ENCODE measurements at regions not wholly inside any gene's neighbourhood (a gene's known extent, or its start where the extent isn't known, plus 50 kb on each side); places are given as distances from the start of the nearest gene placed in this dataset.
"Not testable (repeated sequence)": the region's sequence is repeated elsewhere in the genome, so short reads cannot be mapped to it uniquely, and the experiment has no call there.

DNA sequence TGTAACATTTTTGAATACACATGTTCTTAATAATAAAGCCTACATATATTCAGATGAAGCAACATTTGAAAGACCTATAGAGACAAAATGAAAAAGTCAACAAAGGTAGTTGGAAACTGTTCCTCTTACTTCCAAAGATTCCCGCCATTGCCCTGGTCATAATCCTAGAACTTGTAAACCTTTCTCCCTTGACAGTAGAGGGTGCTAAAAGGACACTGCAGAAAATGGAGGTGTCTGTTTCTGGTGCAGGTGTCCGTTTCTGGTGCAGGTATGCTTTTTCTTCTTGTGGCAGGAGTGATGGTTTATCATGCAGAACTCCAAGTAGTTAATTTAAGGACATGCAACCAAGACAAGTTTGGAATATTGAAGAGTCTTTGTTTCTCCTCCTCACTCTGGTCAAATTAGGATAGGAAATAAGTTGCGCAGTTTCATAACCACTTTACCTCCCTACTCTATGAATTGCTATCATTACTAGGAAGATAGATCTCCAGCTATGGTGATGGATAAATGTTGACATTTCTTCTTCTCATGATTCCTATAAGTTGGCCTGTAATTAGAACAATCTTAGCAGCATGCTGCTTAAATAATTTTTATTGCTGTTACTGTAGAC is 56.0 kb upstream of the FAM174A start:
- no peak for DNase-seq (ENCODE audit: low read depth, low spot score)

DNA sequence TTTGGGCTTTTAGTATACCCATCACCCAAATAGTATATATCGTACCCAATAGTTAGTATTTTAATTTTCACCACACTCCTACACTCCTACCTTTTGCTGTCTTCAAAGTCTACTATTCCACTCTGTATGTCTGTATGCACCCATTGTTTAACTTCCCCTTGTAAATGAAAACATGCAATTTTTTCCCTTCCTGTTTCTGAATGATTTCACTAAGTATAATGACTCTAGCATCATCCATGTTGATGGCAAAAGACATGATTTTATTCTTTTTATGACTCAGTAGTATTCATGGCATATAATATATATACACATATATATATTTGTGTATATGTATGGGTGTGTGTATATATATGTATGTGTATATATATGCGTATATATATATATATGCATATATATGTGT is 63.1 kb upstream of the FAM174A start:
- no peak for DNase-seq (ENCODE audit: low read depth, low spot score)

DNA sequence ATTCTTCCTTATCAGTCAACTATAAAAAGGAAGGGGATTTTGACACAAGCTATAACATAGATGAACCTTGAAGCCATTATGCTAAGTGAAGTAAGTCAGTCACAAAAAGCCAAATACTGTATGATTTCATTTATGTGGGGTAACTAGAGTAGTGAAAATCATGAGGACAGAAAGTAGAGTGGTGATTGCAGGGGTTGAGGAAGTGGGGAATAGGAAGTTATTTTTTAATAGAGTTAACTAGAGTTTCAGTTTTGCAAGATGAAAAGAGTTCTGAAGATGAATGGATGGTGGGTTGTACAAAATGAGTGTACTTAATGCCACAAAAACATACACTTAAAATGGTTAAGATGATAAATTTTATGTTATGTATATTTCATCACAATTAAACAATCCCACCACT is 65.4 kb upstream of the FAM174A start:
- DNase-seq (ENCODE audit: low read depth, low spot score): no peak

DNA sequence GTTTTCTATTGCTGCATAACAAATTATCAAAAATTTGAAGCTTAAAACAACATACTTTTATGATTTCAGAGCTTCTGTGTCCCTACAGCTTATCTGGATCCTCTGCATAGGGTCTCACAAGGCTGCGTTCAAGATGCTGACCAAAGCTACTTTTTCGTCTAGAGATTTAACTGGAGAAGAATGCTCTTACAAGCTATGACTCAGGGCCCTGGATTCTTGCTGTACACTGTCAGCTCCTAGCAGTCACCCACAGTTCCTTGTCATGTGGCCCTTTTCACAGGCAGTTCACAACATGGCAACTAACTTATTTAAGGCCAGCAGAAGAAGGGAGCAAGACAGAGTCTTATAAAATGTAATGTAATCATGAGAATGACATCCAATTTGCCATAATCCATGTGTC is 70.8 kb upstream of the FAM174A start:
- DNase-seq (ENCODE audit: low read depth, low spot score): no peak

DNA sequence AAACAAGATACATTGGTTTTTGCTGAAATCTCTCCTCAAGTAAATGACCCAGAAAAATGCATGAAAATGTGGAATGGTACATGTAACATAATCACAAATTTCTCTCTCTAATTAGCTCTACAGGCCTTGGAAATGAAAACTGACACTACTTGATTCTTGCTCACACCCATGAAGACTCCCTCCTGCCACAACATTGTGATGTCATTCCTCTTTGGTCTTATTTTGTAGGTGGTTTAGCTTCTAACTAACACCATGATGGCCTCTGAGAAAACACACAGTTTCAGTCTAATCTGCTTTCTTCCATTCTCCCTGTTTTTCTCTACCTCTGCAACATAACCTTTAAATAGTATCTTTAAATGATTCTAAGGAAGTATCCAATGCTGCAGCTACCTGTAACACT is 78.6 kb upstream of the FAM174A start:
- DNase-seq (ENCODE audit: low read depth, low spot score): no peak

DNA sequence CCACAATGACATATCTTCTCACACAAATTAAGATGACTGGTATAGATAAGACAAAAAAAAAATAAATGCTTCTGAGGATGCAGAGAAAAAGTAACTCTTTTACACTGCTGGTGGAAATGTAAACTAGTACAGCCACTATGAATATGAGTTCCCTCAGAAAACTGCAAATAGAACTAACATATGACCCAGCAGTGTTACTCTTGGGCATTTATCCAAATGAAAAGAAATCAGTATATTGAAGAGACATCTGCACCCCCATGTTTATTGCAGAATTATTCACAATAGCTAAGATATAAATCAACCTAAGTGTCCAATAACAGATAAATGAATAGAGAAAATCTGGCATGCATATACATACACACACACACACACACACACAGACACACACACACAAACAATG is 83.0 kb upstream of the FAM174A start:
- no peak for DNase-seq (ENCODE audit: low read depth, low spot score)

DNA sequence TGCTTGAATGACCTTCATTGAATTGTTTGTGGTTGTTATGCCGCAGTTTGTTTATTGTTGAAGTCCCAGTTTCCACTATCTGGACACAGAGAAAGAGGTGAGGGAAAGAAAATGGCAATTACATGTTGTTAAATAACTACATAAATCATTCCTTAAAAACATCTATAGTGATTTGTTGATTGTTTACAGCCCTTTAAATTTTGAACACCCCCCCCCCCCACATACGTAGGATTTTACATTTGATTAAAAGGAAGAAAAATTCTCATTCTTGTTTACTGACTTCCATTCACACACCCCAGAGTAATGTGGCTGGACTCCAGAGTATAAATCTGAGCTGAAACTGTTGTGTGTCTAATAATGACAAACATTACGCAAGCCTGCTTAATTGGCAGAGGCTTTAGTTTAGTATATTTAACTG is 87.1 kb upstream of the FAM174A start:
- no peak for DNase-seq (ENCODE audit: low read depth, low spot score)

DNA sequence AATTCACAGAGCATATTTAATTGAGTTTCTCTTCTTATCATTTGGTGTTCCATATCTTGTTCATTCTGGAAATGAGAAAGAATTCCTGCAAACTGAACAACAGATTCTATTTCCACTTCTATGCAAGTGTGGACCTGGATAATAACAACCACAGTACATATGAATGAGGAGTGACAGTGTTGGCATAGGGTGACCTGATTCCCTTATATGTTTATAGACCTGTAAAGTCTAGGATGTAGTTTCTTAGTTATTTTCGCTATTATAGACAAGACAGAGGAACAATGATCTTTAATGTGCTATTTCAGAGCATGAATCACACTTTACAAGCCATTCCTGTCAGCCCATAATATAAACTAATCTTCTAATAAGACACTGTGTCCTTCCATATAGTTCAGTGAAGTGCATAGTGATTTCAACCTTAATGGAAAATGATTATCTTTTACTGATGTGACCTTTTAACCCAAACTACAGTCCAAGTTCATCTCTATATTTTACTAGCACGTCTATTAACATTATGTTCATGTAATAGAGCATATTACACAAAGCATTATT is 88.2 kb upstream of the FAM174A start:
- DNase-seq (ENCODE audit: low read depth, low spot score): no peak

DNA sequence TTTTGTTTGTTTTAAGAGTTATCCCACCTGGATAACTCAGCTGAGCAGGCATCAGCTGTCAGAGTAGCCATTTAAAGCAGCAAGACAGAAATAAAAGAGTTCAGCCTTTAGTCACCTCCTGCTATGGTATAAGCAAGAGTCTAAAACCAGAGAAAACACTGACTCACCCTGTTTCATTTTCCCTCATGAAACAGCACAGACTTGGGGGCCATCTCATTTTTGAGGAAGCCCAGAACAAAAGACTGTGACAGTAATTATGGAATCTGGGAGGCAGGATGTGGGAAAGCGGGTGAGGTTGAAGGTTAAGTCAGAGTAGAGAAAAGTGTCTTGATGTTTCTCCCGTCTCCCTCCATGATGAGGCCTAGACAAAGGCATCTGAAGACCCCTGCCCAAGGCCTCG is 90.2 kb upstream of the FAM174A start:
- no peak for DNase-seq (ENCODE audit: low read depth, low spot score)

DNA sequence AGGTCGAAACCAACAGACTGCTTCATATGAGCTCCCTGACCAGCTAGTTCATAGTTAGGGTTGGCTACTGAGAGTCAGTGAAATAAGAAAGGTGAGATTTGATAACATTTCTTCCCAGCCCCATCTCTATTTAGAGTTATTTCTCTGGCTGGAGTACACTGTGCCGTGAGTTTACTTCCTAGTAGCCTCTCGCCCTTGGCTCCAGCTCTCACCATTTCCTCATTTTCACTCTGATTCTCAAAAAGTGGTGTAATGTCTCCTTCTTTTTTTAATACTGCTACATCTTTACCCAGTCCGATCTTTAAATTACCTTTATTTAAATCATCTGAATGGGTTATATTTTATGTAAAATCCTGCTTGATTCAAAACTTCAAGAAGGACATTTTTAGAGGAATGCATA is 100.4 kb upstream of the FAM174A start:
- DNase-seq (ENCODE audit: low read depth, low spot score): no peak

DNA sequence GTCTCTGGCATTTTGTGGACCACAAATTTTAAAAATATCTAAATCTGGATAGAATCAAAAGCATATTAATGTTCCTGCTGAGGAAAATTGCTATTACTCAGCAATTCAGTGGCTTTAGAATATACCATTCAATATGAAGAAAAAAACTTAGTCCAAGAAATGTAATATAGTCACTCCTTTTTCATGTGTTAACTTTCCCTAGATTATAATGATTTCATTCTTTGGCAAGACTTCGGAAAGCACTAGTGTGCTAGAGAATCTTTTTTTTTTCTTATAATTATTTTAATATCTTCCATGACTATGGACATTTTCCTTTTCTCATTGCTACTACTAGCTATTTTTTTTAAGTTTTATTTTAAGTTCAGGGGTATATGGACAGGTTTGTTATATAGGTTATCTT is 102.4 kb upstream of the FAM174A start:
- no peak for DNase-seq (ENCODE audit: low read depth, low spot score)

DNA sequence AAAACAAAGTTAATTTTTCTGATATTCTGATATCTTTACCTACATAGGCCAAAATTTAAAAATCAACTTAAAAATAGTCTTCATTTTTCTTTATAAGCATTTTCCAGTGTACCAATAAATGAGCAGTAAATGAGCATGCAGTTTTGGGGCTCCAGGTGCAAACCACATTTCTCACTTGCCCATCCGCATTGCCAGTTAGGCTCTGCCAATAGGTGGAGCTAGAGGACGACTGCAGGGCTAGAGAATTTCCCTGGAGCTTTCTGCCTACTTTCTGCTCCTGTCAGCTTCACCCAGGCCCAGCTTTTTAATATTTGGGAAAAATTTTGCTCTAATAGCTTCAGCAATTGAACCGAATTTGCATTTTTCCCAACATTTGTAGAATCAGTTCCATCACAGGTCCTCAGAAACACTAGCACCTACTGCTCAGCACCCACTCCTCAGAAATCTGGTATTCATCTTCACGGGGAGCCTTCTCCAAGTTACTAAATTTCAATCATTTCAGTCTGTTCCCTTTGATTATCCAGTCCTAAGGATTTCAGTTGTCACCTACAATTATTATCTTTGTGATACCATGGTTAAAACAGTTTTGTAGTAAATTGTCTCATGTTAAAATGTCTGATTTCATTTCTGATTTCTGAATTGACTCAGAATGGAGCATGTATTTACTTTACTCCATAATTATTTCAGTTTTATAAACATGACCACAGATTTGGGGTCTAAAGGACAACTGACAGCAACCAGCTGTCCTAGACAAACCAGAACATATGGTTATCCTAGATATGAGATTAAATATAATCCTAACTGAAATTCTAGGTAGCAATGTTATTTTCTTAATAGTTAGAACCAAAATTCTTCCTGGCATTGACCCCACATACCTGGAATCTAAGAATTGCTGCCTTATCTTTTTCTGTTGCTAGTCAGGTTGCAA is 104.6 kb upstream of the FAM174A start:
- DNase-seq (ENCODE audit: low read depth, low spot score): no peak

DNA sequence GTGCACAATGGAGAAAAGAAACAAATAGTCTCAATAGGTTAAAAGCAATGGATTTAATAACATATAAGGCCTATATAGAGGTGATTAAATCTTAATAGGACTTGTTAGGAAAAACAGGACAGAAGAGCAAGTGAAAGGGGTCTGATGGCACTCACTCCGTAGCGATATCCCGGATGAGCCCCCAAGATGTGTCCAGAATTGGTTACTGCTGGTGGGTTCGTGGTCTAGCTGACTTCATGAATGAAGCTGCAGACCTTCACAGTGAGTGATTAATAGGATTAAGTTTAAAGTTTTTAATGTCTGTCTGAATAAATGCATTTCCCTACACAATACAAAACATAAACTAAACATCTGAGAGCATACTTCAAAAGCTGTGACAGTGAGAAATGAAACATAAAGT is 110.4 kb upstream of the FAM174A start:
- no peak for DNase-seq (ENCODE audit: low read depth, low spot score)

DNA sequence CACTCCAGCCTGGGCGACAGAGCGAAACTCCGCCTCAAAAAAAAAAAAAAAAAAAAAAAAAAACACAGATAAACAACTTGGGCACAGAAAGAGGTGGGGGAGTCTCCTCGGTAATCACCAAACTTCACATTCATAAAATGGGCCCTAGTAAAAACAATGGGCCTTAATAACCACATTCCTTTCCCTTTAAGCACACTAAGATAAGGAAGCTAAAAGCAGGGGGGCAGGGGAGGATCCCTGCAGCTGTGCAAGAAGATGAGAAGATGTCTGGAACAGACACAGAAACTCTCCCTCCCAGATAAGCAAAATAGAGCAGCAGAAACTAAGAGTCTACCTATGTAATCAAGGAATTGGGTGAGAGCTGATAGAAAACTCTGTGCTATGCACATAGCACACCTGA is 111.2 kb upstream of the FAM174A start:
- no peak for DNase-seq (ENCODE audit: low read depth, low spot score)

DNA sequence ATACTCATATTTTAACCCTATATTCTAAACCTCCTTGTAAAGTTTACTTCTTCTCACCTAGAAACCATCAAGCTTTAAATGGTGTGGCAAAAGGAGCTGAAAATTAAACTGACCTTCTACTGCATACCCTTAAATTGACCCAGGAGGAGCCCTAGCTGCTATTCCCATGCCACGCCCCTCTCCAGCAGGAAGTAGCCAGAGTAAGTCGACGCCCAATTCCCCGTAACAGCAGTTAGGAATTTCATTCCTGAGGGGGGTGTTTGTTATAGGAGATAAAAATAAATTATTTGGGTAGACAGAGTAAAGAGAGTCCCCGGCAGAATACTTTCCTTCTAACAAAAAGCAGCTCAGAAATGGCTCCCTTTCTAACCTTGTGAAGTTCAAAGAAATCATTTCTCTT is 111.8 kb upstream of the FAM174A start:
- DNase-seq (ENCODE audit: low read depth, low spot score): no peak

DNA sequence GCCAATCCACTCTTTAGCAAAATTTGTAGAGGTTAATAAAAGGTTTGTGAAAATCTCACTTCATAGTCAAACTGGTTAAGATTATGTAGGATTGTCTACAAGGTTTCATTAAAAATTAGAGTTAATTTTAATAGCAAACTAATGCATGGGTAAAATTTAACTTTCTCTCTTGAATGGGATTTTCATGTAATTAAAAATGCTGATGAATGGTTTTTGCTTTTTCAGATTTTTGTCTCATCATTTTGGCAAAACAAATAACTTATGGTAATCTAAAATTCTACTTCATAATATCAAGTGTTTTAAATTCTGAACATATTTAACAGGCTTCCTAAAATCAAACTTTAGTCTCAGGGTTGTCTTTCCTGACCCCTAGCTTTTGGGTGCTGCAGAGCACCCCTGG is 113.8 kb upstream of the FAM174A start:
- DNase-seq (ENCODE audit: low read depth, low spot score): no peak

DNA sequence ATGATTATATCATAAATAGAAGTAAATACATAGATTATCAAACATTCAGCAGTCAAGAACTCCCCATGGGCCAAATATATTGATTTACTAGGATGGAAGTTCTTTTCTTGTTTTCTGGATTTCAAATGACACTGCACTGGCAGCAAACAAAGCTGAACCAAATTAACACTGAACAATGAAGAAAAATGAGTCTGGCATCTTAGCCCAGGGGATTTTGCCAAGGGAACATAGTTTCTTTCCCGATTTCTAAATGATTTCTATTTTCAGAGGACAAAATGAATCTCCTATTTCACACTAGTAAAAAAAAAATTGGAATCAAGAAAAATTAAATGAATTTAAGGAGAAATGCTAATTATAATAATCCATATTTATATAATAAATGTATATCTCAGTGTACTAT is 116.9 kb upstream of the FAM174A start:
- DNase-seq (ENCODE audit: low read depth, low spot score): no peak

DNA sequence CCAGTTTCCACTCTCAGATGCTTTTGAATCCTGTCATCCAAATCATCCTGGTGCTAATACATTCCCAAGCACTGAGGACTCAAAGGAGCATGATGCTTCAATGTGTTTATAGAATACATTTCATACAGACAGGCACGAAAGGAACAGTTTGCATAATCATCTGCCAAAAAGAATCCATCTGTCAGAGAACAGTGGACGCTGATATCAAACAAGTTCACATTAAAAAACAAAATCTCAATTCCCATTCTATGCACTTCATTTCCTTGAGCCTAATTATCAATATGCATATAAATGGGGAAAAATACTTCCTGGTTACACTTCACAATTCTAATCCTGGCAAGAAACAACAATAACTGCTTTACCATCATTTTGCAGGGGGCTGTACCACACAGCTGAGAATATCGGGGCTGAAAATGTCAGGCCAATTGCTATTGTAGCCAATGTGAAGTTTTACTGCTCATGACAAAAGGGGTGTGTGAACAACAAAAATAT is 125.5 kb upstream of the FAM174A start:
- DNase-seq (ENCODE audit: low read depth, low spot score): no peak

DNA sequence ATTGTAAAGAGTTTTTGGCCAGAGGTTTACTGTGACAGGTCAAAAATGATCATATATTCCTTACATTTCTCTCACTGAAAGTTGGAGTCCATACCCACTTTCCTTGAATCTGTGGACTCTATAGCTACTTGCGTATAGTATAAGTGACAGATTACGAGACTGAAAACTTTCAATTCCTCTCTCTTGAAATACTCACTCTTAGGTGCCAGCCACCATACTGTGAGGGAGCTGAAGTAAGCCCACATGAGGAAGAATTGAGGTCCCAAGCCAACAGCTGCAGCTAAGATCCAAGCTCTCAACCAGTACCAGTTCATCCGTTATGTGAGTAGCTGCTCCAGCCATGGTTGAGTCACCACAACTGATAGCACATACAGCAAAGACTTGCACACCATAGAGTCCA is 128.1 kb upstream of the FAM174A start:
- no peak for DNase-seq (ENCODE audit: low read depth, low spot score)

DNA sequence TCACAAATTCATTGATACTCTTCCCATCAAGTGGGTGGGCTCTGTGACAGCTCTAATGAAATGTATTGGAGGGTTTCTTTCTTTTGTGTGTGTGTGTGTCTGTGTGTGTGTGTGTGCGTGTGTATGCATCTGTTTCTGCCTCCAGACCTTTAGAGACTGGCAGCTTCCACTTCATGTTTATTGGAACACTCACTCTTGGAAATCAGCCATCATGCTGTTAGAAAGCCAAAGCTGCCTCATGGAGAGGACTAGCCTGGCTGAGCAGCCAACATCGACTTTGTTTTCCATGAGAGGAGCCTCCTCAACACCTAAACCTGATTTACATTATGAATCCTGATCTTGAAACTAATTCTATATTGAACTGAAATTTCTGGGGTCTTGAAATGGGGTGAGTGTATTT is 128.5 kb upstream of the FAM174A start:
- DNase-seq (ENCODE audit: low read depth, low spot score): no peak

DNA sequence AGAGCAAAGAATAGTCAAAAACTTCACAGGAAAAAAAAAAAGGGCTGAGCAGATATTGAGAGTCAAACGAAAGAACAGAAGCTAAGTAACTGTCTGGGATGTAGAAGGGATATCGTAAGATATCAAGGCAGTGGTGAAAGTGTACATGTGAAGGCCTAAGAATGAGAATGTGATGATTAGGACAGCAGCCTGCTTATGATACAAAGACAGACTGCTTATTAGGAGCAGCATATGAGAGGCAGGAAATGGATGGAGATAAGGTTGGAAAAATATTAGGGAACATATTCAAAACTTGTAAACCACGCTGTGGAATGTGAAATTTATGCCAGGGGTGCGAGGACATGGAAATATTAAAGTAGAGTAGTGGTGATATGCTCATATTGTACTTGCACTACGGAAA is 133.1 kb upstream of the FAM174A start:
- no peak for DNase-seq (ENCODE audit: low read depth, low spot score)

DNA sequence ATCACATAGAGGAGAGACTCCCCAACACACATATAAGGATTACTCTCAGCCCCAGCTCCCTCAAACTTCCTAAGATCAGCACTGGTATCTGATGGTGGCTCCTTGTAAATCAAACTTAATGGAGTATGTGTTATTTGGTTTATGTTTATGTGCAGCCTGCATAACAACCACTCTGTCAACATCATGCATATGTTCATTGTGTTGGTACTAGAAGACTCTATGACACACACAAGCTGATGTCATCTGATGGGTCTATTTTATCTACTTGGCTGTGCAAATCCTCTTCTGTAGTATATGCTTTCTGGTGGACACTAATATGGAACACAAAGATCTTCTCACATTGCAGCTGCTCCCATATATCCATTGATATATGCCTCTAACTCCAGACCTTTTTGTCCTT is 134.0 kb upstream of the FAM174A start:
- no peak for DNase-seq (ENCODE audit: low read depth, low spot score)

DNA sequence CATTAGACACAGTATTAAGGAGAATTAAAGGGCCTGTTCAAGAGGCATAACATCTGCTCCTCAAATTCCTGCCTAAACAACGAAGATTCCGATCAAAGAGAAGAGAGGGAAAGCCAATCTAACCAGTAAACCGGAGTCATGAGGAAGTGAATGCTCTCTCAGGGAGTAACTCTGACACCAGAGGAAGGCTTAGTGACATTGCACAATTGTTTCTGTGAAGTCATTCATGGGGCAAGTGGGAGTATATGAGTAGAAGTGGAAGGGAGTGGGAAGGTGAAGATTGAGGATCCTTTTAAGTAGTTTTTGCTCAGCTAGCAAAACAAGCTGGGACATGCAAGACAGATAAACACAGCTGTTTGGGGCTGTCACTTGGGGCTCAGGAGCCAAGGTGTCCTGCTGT is 136.4 kb upstream of the FAM174A start:
- not testable (repeated sequence) for DNase-seq (ENCODE audit: low read depth, low spot score)

Data from activated naive CD8-positive, alpha-beta T cell treated with anti-CD3 and anti-CD28 coated beads, Interleukin-2, amount 50 U/mL, for 16 hours (primary cell).